Stimulated activated CD8-positive, alpha-beta memory T cell treated with anti-CD3 and anti-CD28 coated beads, Interleukin-15, amount 100 ng/mL, for 48 hours (primary cell): ENCODE measurements at regions not wholly inside any gene's neighbourhood (a gene's known extent, or its start where the extent isn't known, plus 50 kb on each side); places are given as distances from the start of the nearest gene placed in this dataset.
"Not testable (repeated sequence)": the region's sequence is repeated elsewhere in the genome, so short reads cannot be mapped to it uniquely, and the experiment has no call there.

ENCODE experiments used
- DNase-seq, 2 donors: peaks; one replicate each; pipeline ENCODE4 v3.0.0-alpha.2; 2020; ENCODE audit warnings: low read depth in 2 of 2

DNA sequence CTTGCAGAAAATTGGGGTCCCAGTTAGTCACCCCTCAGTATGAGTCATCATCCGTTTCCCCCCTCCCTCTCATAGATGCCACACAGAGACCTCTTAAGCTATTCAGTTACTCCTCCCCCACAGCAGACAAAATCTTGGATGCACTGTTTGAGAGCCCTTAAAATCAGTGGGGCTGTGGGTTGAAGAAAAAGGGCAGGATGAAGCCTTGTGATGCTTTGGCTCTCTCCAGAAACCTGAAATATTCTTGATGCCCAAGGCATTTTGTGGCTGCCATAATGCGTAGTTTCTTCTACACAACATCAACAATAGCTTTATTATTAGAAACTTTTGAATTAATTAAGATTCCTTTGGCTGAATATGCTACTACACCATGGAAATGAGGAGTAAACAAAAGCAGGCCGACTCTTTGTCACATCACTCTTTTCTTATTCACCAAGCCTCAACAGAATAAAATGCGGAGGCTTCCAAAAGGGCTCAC lies 133.8 kb downstream of the MRPS30 start:
- DNase-seq: no peak

DNA sequence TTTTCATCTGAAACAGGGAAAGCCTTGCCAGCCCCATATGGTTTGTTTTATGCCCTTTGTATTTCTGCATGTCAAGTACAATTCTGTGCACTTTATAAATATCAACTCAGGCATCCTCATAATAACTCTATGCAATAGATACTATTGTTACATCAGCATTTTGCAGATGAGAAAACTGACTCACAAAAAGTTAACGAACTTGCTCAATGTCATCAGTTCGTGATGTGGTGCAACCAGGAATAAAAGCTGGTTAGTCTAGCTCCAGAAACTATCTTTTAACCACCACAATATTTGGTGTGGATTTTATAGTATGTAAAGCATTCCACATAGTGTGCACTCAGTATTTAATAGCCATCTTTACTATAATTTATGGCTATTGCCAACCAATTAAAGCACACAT lies 134.9 kb downstream of the MRPS30 start:
- no peak for DNase-seq

DNA sequence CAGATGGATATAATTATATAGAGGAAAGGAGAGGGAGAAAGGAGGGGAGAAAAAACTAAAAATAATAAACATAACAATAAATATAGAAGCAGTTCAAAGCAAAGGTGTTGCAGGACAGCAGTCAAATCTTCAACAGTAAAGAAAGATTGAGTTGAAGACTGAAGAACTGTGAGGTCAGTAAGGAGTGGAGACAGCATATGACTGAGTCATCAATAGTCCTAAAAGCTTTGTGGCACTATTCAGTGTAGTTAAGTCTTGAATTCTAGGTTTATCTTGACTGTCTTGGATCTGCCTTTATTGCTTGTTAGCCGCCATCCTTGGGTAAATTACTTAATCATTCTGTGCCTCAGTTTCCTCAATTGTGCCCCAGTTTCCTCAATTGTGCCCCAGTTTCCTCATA lies 137.0 kb downstream of the MRPS30 start:
- DNase-seq: no peak

DNA sequence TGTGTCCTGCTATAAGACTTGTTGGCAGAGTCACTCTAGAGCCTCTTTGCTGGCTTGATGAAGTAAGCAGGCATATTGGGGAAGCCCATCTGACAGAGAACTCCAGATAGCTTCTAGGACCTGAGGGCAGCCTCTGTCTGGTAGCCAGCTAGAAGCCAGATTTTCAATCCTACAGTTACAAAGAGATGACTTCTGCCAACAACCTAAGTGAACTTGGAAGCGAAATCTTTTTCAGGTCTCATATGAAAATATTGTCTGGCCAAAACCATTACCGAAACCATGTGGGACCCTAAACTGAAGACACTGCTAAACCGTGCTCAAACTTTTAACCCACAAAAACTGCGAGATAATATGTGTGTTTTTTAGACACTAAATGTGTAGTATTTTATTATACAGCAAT lies 140.9 kb downstream of the MRPS30 start:
- DNase-seq: no peak

DNA sequence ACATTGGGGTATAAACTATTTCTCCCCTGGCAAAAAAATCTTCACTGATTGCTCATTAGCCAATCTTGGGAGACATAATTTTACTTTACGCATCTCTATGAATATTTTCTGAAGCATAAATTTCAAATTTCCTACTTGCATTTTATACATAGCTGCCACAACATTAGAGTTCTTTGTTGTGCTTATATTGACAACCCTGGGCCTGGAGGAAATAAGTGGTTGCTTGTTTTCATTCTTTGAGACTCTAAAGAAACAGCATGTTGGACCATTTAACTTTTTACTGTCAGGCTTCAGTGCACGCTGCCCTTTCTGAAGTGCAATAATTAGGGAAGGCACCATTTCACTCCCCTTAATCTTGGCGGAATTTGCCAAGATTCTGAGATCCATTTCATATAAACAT lies 142.6 kb downstream of the MRPS30 start:
- DNase-seq: no peak

DNA sequence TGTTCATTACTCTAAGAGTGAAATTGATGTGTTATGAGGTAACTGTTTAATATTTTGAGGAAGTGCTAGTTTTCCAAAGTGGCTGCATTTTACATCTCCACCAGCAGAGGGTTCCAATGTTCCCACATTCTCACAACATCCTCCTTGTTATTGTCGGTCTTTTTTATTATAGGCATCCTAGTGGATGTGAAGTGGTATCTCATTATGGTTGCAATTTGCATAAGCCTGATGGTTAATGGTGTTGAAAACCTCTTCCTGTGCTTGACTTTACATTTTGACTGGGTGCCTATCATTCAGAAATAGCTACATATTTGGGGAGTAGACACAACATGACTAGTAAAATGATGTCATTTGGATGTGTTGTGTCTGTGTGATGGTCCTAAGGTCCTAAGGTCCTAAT lies 143.6 kb downstream of the MRPS30 start:
- no peak for DNase-seq

DNA sequence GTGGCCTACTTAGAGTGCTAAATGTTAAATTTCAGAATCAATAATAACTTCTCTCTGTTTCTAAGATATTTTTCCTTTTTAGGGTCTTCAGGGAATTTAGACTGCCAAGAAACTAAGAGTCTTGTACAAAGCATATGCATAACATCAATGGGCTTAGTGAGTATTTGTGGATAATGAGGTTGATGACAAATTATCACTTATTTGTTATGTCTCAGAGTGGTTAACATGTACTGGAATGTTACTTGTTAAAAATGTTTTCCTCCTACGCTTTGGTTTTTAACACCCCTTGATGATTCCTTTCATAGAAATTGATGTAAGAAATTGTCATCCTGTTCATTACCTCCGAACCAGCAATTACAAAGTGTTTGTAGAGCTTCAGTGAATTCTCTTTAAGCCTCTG lies 144.3 kb downstream of the MRPS30 start:
- no peak for DNase-seq

DNA sequence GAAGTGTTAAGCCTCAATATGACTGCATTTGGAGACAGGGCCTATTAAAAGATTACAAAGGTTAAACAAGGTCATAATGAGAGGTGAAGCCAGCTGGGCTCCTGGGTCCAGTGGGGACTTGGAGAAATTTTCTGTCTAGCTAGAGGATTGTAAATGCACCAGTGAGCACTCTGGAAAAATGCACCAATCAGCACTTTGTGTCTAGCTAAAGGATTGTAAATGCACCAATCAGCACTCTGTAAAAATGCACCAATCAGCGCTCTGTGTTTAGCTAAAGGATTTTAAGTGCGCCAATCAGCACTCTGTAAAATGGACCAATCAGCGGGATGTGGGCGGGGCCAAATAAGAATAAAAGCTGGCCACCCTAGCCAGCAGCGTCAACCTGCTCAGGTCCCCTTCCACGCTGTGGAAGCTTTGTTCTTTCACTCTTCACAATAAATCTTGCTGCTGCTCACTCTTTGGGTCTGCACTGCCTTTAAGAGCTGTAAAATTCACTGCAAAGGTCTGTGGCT lies 150.3 kb downstream of the MRPS30 start:
- DNase-seq: not testable (repeated sequence)

DNA sequence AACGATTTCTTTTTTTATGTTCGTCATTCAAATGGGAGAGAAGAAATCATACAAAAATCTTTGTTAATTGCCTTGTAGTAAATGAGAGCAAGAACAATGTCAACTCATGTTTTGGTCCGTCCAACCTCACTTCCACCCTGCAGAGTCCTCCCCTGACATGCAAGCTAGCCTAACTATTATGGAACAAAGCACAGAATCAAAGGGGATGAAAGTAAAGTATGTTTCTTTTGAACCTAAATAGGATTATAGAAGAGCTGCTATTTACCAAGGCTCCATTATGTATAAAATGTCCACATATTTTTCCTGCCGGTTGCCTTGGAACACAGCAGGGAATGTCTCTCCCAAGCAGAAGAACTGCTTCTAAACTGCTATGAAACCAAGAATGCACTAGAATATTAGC lies 161.1 kb downstream of the MRPS30 start:
- DNase-seq: no peak

DNA sequence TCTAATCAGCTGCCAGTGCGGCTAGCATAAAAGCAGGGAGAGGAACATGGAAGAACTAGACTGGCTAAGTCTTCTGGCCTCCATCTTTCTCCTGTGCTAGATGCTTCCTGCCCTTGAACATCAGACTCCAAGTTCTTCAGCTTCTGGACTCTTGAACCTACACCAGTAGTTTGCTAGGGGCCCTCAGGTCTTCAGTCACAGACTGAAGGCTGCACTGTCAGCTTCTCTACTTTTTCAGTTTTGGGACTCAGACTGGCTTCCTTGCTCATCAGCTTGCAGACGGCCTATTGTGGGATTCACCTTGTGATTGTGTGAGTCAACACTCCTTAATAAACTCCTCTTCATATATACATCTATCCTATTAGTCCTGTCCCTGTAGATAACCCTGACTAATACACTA lies 162.2 kb downstream of the MRPS30 start:
- not testable (repeated sequence) for DNase-seq

DNA sequence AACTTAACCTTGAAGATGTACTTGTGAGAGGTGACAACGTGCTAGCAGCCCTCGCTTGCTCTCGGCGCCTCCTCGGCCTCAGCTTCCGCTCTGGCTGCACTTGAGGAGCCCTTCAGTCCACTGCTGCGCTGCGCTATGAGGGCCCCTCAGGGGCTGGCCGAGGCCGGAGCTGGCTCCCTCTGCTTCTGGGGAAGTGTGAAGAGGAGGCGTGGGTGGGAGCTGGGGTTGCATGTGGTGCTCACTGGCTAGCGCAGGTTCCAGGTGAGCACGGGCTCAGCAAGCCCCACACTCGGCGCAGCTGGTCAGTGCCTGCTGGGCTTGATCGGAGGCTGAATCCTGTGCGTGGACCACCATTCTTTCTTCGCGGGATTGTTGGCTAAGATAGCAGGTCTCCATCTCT lies 166.1 kb downstream of the MRPS30 start:
- DNase-seq: no peak

DNA sequence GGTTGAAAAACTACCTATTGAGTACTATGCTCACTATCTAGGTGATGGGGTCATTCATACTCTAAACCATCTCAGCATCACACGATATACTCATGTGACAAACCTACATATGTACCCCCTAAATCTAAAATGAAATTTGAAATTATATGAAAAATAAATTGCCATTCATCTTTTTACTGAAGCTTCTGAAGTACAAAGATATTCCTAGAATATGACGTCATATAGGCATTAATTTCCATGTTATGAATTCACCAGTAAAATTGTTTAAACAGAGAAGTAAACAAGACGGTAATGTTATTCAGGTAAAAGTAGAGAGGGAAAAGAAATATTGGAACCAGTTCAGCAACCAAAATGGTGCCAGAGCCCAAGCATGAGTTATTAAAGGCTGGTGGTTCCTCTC lies 173.0 kb downstream of the MRPS30 start:
- no peak for DNase-seq

DNA sequence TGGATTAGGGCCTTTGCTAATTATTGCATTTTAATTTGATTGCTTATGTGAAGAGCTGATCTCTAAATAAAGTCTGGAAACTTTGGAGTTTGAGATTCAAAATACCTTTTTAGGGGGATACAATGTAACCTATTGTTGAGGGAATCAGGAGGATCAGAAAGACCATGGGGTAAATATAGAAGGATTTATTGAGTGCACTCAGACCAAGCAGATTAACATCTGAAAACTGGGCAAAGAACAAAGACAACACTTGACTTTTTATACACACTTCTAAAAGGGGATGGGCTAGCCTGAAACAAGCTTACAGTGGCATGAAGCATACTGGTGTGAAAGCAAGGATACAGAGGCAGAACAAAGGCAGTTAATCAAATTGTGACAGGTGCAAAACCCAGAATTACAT lies 174.3 kb downstream of the MRPS30 start:
- DNase-seq: no peak

DNA sequence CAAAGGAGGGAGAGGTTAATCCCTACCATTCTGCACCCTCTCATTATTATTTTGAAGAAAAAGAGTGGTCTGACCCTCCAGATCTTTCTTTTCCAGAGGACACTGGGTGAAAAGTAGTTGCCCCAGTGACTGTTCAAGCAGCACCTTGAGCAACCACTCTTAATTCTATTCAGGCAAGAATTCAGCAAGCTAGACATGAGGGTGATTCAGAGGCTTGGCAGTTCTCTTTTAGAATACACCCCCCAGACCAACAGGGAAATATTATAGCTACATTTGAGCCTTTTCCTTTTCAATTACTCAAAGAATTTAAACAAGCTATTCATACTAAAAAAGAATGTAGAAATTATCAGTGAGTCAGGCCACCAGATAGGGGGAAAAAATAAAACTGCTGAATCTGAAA lies 178.3 kb downstream of the MRPS30 start:
- no peak for DNase-seq

DNA sequence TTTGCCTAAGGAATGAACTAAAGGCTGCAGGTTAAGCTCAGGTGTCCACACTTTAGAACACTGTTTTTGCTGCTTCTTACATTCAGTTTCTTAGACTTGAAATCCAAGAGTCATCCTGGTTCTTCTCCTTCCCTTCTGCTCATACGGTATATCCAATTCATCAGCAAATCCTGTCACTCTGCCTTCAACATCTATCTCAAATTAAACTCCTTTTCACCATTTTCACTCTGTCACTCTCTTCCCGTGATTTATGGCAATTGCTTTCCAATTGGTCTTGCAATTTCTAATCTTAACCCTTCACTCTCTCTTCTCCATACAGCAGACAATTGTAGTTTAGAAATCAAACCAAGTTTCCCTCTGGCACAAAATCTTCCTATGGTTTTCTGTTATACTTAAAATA lies 182.9 kb downstream of the MRPS30 start:
- no peak for DNase-seq

DNA sequence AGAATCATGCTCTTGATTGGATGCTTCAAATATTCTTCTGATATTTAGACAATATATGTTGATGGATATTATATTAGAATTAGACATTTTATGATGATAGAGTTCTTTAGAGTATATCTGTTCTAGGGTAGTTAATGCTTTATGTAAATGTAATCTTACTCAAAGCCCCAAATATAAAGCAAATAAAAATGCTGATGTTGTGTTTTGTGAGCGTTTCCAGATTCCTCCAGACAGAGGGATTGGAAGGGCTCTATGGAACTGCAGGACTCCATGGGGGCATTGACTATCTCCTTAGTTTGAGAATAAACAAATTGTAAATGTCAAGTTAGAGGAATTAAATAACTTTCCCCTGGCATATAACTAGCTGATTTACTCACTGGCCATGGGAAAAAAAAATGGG lies 184.5 kb downstream of the MRPS30 start:
- no peak for DNase-seq

DNA sequence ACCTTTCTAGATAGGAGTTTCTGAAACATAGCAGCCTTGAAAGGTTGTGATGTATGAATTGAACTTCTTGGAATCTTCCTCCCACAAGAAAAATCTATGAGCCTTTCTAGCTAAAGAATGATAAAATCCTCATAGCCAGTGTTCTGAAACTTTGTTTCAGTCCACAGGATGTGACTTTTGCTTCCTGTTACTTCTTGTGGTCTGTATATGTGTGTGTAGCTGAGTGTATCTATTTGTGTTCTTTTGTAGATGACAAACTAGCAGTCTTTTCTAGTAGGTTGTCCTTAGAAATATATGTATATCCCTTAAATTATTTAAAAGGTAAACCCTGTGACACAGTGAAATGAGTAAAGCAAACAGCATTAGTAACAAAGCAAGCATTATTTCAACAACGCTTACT lies 188.8 kb downstream of the MRPS30 start:
- DNase-seq: no peak

DNA sequence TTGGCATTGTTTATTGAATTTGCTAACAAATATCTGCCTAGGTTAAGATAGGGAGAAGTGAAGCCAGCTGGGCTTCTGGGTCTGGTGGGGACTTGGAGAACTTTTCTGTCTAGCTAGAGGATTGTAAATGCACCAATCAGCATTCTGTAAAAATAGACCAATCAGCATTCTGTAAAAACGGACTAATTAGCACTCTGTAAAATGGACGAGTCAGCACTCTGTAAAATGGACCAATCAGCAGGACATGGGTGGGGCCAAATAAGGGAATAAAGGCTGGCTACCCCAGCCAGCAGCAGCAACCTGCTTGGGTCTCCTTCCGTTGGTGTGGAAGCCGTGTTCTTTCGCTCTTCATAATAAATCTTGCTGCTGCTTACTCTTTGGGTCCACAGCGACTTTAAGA lies 198.4 kb downstream of the MRPS30 start:
- DNase-seq: not testable (repeated sequence)

DNA sequence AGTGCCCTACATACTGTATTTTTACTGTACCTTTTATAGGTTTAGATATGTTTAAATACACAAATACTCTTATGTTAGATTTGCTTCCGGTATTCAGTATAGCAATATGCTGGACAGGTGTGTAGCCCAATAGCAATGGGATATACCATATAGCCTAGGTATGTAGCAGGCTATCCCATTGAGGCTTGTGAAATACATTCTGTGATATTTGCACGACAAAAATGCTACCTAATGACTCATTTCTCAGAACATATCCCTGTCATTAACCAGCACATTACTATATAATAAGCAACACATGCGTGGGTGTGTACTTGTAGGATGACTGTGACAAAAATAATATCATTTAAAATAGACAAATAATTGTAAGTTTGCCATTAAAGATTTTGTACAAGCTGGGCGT lies 208.8 kb downstream of the MRPS30 start:
- no peak for DNase-seq

DNA sequence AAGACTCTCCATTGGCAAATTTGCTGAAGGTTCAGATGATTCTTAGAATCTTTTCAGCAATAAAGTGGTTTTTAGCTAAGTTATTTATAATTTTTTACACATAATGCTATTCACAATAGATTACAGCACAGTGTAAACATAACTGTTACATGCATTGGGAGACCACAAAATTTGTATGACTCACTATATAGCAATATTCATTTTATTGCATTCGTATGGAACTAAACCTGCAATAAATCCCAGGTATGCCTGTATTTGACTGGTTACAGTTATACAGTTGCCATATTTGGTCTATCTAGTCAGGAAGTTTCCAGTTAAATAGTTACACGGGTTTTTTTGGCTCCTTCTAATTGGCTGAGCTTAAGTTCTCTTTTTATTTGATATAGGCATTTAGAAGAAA lies 220.8 kb downstream of the MRPS30 start:
- no peak for DNase-seq

DNA sequence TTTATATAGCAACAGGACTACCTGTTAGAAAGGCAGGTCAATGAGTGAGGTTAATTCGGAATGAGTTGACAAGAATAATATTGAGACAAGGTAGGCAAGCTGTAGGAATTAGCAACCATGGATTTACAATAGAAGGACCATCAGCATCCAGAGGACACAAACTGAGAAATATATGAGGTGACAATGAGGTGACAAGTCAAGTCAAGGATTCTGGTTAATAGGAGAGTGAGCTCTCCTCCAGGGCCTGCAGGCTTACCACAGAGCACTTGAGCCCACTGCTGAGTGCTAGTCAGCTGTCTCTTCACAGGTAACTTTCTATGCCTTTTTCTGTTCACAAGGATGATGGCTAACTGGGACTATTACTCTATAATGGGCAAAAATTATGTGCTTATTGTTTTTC lies 227.2 kb downstream of the MRPS30 start:
- DNase-seq: no peak

DNA sequence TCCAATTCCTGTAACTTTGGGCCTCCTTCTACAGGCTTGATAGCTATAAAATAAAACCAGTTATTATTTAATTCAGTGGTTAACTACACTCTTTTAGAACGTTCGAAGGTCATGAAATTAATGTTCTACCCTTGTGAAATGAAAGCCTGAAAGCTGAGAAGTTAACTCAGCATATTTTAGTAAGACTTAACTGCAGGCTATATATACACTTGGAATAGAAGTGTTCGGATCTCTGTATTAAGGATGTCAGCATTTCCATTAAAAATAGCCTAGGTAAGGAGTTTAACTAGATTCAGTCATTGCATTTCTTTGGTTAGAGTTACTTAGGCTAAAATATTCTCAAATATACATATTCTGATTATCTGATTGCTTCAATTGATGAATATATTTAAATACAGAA lies 229.2 kb downstream of the MRPS30 start:
- DNase-seq: no peak

DNA sequence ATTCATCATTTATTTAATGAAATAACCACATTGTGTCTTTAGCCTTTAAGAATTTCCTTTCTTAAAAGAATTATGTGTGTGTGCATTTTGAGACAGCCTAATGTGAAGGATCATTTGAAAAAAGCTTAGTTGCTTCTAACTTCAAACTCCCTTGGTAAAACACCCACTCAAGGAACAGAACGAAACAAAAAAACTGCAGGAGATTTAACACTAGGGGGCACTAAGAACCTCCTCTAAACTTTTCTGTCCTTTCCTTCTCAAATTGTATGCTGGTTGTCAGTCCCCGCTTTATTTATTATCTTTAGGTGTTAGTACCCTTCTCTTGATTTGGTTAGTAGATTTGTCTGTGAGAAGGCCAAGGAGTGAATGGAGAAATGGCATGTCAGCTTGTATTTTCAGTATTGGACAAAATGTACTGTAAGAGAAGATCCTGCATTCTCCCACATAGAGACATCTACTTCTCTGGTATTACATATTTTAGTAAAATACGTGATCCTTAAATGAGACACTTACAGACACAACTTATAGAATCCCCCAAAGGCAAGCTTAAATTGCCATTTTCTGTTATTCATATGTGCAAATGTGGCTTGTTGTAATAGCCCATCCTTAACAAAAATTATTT lies 229.7 kb downstream of the MRPS30 start:
- DNase-seq: no peak

DNA sequence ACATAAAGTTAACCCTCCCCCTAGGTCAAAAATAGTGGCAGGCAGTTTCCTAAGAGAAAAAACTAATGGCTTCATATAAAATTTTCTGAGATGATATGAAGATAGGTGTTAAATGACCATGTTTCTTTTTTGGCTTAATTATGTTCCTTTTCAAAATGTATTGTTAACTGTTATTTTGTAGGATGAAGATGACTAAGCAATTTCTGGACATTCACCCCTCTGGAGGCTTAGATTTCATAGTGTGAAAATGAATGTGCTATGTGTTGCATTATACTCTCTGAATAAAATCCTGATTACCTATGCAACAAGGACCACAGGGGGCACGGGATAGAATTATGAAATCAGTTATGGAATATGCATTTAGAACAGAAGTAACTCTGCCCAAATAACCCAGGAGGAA lies 233.5 kb downstream of the MRPS30 start:
- no peak for DNase-seq
